HG03103 (cell line): ENCODE measurements at regions not wholly inside any gene's neighbourhood (a gene's known extent, or its start where the extent isn't known, plus 50 kb on each side); places are given as distances from the start of the nearest gene placed in this dataset.

ENCODE experiments used
- ATAC-seq: cut with Tn5 transposase; IDR thresholded peaks from one replicate; pipeline ENCODE4 v1.9.1; 2021; ENCODE audit warnings: low read depth; ENCODE audit not compliant: unreplicated experiment

GRCh38 chr5:4159681-4160080 lies 564.0 kb downstream of the IRX1 start:
- no peak for ATAC-seq

- ATAC-seq = no peak
These were observed 568.5 kb downstream of the IRX1 start for GRCh38 chr5:4164167-4164566.

- ATAC-seq = no peak
These were observed 585.1 kb downstream of the IRX1 start for GRCh38 chr5:4180703-4181102.

GRCh38 chr5:4182144-4182543 lies 586.5 kb downstream of the IRX1 start:
- ATAC-seq = no peak

GRCh38 chr5:4185127-4185526 lies 589.5 kb downstream of the IRX1 start:
- no peak for ATAC-seq

- ATAC-seq = no peak
These were observed 593.1 kb downstream of the IRX1 start for GRCh38 chr5:4188704-4189103.

GRCh38 chr5:4189317-4189716 lies 593.7 kb downstream of the IRX1 start:
- ATAC-seq = no peak

GRCh38 chr5:4191041-4191440 lies 595.4 kb downstream of the IRX1 start:
- ATAC-seq = no peak

- no peak for ATAC-seq
These were observed 596.1 kb downstream of the IRX1 start for GRCh38 chr5:4191703-4192102.

- ATAC-seq = no peak
These were observed 596.5 kb downstream of the IRX1 start for GRCh38 chr5:4192111-4192510.

GRCh38 chr5:4196744-4197143 lies 601.1 kb downstream of the IRX1 start:
- no peak for ATAC-seq

GRCh38 chr5:4197151-4197550 lies 601.5 kb downstream of the IRX1 start:
- no peak for ATAC-seq

- no peak for ATAC-seq
These were observed 602.8 kb downstream of the IRX1 start for GRCh38 chr5:4198461-4198860.

- no peak for ATAC-seq
These were observed 603.6 kb downstream of the IRX1 start for GRCh38 chr5:4199049-4199841.

- no peak for ATAC-seq
These were observed 607.5 kb downstream of the IRX1 start for GRCh38 chr5:4203146-4203545.

GRCh38 chr5:4204276-4205141 lies 608.9 kb downstream of the IRX1 start:
- no peak for ATAC-seq

- ATAC-seq = no peak
These were observed 609.8 kb downstream of the IRX1 start for GRCh38 chr5:4205398-4205797.

- ATAC-seq = no peak
These were observed 610.5 kb downstream of the IRX1 start for GRCh38 chr5:4206127-4206526.

- no peak for ATAC-seq
These were observed 611.9 kb downstream of the IRX1 start for GRCh38 chr5:4207486-4207885.

- ATAC-seq = no peak
These were observed 612.9 kb downstream of the IRX1 start for GRCh38 chr5:4208537-4208936.

GRCh38 chr5:4208996-4209395 lies 613.4 kb downstream of the IRX1 start:
- no peak for ATAC-seq
